ENCODE measurements at regions not wholly inside any gene's neighbourhood (a gene's known extent, or its start where the extent isn't known, plus 50 kb on each side); places are given as distances from the start of the nearest gene placed in this dataset.
A peak's percentile ranks its signal among the peaks of the same experiment; 100 is the strongest.
"Not testable (repeated sequence)": the region's sequence is repeated elsewhere in the genome, so short reads cannot be mapped to it uniquely, and the experiment has no call there.

GRCh38 chr1:121052081-121052660, 132.0 kb downstream of the FAM72B start:
- not testable (repeated sequence) for DNase-seq (ENCODE audit: low read depth)

GRCh38 chr1:121054928-121055327, 129.2 kb downstream of the FAM72B start:
- not testable (repeated sequence) for DNase-seq (ENCODE audit: low read depth)

GRCh38 chr1:121066925-121067324, 117.2 kb downstream of the FAM72B start:
- DNase-seq (ENCODE audit: low read depth), result not testable (repeated sequence)

- DNase-seq (ENCODE audit: low read depth), result not testable (repeated sequence)
Measured at GRCh38 chr1:121068738-121069499, 115.2 kb downstream of the FAM72B start.

- DNase-seq (ENCODE audit: low read depth), result not testable (repeated sequence)
Measured at GRCh38 chr1:121073852-121074251, 110.3 kb downstream of the FAM72B start.

- DNase-seq (ENCODE audit: low read depth), result not testable (repeated sequence)
Measured at GRCh38 chr1:121075254-121075805, 108.8 kb downstream of the FAM72B start.

- not testable (repeated sequence) for DNase-seq (ENCODE audit: low read depth)
Measured at GRCh38 chr1:121076674-121077073, 107.5 kb downstream of the FAM72B start.

- not testable (repeated sequence) for DNase-seq (ENCODE audit: low read depth)
Measured at GRCh38 chr1:121079655-121080054, 104.5 kb downstream of the FAM72B start.

- not testable (repeated sequence) for DNase-seq (ENCODE audit: low read depth)
Measured at GRCh38 chr1:121080197-121080903, 103.8 kb downstream of the FAM72B start.

- not testable (repeated sequence) for DNase-seq (ENCODE audit: low read depth)
Measured at GRCh38 chr1:121080904-121081264, 103.3 kb downstream of the FAM72B start.

- DNase-seq (ENCODE audit: low read depth), result not testable (repeated sequence)
Measured at GRCh38 chr1:121081625-121082199, 102.4 kb downstream of the FAM72B start.

- DNase-seq (ENCODE audit: low read depth), result not testable (repeated sequence)
Measured at GRCh38 chr1:121082995-121083394, 101.1 kb downstream of the FAM72B start.

GRCh38 chr1:121086249-121086648, 97.9 kb downstream of the FAM72B start:
- DNase-seq (ENCODE audit: low read depth), result not testable (repeated sequence)

- not testable (repeated sequence) for DNase-seq (ENCODE audit: low read depth)
Measured at GRCh38 chr1:121087221-121087620, 96.9 kb downstream of the FAM72B start.

- not testable (repeated sequence) for DNase-seq (ENCODE audit: low read depth)
Measured at GRCh38 chr1:121088568-121088967, 95.6 kb downstream of the FAM72B start.

GRCh38 chr1:121092329-121092968, 91.7 kb downstream of the FAM72B start:
- DNase-seq (ENCODE audit: low read depth), result not testable (repeated sequence)

GRCh38 chr1:121095014-121095413, 89.1 kb downstream of the FAM72B start:
- not testable (repeated sequence) for DNase-seq (ENCODE audit: low read depth)

GRCh38 chr1:121097127-121097866, 86.8 kb downstream of the FAM72B start:
- DNase-seq (ENCODE audit: low read depth), result peak; percentile 78

- DNase-seq (ENCODE audit: low read depth), result not testable (repeated sequence)
Measured at GRCh38 chr1:121097867-121098215, 86.3 kb downstream of the FAM72B start.

GRCh38 chr1:121109025-121109424, 75.1 kb downstream of the FAM72B start:
- not testable (repeated sequence) for DNase-seq (ENCODE audit: low read depth)

All from activated T-helper 9 cell treated with anti-CD3 and anti-CD28 coated beads, Interleukin-2, amount 50 U/mL, for 16 hours (primary cell).